ENCODE measurements at regions not wholly inside any gene's neighbourhood (a gene's known extent, or its start where the extent isn't known, plus 50 kb on each side); places are given as distances from the start of the nearest gene placed in this dataset.
A peak's percentile ranks its signal among the peaks of the same experiment; 100 is the strongest.
"Not testable (repeated sequence)": the region's sequence is repeated elsewhere in the genome, so short reads cannot be mapped to it uniquely, and the experiment has no call there.

- DNase-seq, result no peak
Measured at GRCh38 chr11:112310848-112311247, 50.2 kb upstream of the PLET1 start.

- DNase-seq, result no peak
Measured at GRCh38 chr11:112315057-112315720, 54.5 kb upstream of the PLET1 start.

GRCh38 chr11:112315861-112316739 is 55.4 kb upstream of the PLET1 start:
- DNase-seq, result no peak

- no peak for DNase-seq
Measured at GRCh38 chr11:112316971-112317370, 56.3 kb upstream of the PLET1 start.

GRCh38 chr11:112318184-112318591 is 57.5 kb upstream of the PLET1 start:
- peak; percentile 94 for DNase-seq

- no peak for DNase-seq
Measured at GRCh38 chr11:112318661-112319060, 58.0 kb upstream of the PLET1 start.

- no peak for DNase-seq
Measured at GRCh38 chr11:112320668-112321067, 60.0 kb upstream of the PLET1 start.

GRCh38 chr11:112321501-112322172 is 61.0 kb upstream of the PLET1 start:
- peak; percentile 76 for DNase-seq

GRCh38 chr11:112322173-112322790 is 61.6 kb upstream of the PLET1 start:
- DNase-seq, result no peak

- no peak for DNase-seq
Measured at GRCh38 chr11:112334381-112334780, 73.7 kb upstream of the PLET1 start.

GRCh38 chr11:112336356-112336886 is 75.8 kb upstream of the PLET1 start:
- no peak for DNase-seq

- DNase-seq, result no peak
Measured at GRCh38 chr11:112339566-112339965, 78.9 kb upstream of the PLET1 start.

- no peak for DNase-seq
Measured at GRCh38 chr11:112343368-112344039, 82.8 kb upstream of the PLET1 start.

GRCh38 chr11:112344040-112344413 is 83.4 kb upstream of the PLET1 start:
- DNase-seq, result no peak

- no peak for DNase-seq
Measured at GRCh38 chr11:112345166-112345565, 84.5 kb upstream of the PLET1 start.

GRCh38 chr11:112345706-112346105 is 85.0 kb upstream of the PLET1 start:
- DNase-seq, result peak; percentile 53

GRCh38 chr11:112346586-112346985 is 85.9 kb upstream of the PLET1 start:
- no peak for DNase-seq

- DNase-seq, result no peak
Measured at GRCh38 chr11:112348480-112349029, 87.9 kb upstream of the PLET1 start.

- DNase-seq, result not testable (repeated sequence)
Measured at GRCh38 chr11:112351423-112351822, 90.8 kb upstream of the PLET1 start.

GRCh38 chr11:112352907-112353306 is 92.2 kb upstream of the PLET1 start:
- DNase-seq, result no peak

- no peak for DNase-seq
Measured at GRCh38 chr11:112354364-112354763, 93.7 kb upstream of the PLET1 start.

GRCh38 chr11:112355726-112356125 is 95.1 kb upstream of the PLET1 start:
- peak; percentile 65 for DNase-seq
